ENCODE measurements at regions not wholly inside any gene's neighbourhood (a gene's known extent, or its start where the extent isn't known, plus 50 kb on each side); places are given as distances from the start of the nearest gene placed in this dataset.

DNA sequence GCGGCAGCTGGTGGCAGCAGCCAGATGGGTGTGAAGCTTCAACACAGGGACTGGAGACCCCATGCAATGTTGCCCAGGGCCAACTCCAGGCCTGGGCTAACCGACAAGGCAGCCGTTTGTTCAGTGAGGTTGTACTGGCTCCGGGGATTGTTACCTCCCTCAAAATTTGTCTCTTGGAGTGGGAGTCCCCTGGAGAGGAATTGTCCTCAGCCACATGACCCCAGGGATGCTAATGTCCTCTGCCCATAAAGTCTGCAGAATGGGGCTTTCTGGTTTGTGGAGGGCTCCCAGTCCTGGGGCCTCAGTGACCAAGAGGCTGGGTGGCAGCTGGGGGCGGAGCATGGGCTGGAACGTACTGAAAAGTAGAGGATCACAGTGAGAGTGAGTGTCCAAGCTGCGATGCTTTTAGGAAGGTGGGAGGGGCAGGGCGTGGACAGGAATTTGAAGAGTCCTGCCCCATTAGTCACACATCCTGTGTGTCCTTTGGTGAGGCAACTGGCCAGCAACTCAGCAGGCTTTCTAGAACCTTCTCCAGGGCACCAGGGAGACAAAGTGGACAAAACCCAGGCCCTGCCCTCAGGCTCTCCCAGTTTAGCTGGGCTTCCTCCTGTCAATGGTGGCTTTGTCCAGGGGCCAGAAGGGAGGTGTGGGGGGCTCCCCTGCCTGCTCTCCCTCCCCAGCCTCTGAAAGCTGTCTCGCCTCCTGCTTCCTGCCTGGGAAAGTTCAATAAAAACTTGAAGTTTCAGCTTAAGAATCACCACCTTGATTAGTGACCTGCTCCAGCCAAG, 114.0 kb downstream of the NSG2 start:
- peak; percentile 61 for DNase-seq

DNA sequence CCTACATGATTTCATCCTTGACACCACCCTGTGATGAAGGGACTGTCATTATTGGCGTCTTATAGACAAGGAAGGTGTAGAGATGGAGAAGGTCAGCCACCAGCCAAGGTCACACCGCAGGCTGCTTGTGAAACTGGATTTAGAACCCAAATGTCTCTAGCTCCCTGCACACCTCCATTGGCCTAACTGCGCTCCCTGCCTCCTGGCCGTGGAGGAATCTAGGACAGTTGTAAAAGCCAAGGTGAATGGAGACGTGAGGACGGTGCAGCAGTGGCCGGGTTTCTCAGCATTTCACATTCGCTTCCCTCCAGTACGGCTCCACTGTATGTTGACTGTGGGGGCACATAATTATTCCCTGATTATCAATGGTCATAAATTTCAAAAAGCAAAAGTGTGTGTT, 119.9 kb downstream of the NSG2 start:
- DNase-seq, result no peak

DNA sequence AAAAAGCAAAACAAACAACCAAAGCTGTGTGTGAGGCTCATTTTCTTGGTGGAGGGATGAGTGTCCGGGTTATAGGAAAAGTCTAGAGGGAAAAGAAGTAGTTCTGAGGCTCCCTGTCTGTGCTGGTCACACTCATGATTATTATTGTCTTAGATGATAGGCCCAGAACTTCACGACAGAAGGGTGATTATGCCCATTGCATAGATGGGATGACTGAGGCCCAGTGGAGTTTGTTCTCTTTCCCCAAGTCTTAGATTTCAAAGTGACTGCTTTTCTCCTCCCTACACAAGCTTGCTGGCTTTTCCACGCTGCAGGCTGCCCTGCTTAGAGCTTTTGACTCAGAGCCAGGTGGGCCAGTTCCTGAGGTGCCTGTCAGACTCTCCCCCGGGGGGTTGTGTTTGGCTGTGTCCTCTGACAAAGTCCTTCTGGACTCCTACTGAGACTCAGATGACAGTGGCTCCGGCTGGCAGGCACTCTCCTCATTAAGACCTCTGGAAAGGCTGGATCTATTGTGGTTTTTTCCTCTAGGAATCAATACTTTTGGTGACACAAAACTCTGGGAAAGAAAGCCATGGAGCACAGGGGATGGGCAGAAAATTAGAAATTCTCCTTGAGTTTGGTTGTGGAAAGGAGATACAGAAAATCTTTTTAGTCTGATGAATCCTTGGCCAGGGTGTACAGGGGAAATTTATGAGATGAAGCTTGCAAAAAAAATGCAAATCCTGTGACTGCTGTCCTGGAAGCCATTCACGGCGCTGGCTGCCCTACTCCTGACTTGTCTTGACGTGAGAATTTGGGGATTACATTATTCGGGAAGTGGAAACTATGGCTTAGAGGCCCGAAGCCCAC, 120.9 kb downstream of the NSG2 start:
- DNase-seq, result no peak

DNA sequence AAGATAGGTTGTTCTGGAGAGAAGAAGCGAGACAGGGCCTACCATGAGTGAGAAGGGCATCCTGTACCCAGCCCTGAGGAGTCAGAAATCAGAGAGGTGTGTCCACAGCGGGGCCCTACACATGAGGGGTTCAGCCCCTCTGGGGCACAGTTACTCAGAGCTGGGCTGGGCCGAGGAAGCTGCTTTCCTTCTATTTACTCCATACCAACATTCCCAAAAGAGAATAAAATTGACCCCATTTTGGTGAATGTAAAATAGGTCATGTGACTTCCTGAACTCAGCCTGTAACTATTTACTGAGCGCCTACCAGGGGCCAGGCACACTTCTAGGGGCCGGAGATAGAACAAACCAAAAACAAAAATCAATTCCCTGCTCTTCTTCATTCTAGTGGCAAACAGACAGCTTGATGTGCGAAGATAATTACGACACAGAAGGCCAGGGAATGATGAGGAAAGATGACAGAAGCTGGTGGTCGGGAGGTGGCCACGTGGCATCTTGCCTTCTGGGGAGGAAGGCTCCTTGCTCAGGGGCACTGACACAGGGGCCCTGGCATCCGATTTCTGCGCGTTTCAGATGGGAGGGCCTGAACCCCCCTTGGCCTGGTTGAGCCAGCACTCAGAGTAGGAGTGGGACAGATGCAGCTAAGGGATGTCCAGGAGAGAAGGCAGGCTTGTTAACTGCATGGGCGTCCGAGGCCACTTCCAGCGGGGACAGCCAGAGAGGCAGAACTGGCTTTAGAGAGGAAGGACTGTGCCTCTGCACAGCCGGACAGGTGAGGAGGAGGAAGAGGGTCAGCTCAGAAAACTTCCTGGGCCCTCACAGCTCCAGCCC, 121.8 kb downstream of the NSG2 start:
- DNase-seq, result no peak

DNA sequence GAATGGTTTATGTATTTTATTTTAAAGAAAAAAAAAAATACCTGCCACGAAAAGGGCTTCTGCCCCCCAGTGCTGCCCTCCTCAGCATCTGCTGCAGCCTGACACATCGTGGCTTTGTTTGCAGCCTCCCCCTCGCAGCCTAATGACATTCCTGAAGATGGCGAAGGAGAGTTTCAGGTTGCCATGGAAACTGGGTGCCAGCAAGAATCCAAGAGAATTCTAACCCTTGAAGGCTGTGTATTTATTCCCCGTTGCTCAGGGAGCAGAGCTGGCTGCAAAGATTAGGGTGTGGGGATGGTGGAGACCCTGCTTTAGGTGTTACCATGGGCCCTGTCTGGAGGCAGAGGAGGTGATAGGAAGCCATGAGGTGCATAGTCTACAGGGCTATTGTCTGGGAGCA, 126.6 kb downstream of the NSG2 start:
- no peak for DNase-seq

DNA sequence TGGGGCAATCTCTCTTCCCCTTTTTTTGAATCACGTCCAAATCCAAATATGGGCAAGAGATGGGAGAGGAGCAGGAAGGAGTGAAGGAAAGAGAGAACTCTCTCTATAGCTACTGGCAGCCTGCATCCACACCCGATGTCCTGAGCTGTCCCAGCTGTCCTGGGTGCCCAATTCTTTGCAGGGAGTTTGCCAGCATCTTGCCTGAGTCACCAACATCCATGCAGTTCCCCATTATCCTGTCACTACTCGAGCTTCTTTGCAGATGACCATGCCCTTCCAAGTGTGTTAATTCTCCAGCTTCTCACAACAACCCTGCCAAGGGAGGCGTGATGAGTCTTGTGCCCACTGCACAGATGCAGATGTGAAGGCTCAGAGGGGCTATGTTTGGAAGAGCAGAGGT, 127.1 kb downstream of the NSG2 start:
- DNase-seq, result no peak

DNA sequence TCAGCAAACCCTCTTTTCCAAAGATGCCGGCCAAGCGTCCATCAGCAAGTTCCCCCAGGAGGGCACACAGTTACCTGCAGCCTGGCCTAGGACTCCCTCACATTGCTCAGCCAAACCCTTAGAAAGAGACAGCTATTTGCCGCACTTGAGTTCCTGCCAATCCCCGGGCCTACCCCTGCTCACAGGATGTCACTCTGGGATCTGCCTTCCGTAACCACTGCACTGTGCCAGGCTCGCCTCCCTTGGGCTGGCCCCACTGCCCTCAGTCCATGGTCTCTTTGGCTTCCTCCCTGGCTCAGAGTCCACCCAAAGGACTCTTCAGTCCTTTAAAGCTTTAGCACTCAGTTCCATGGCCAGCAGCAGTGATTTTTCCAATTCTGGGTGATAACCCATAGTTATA, 128.3 kb downstream of the NSG2 start:
- DNase-seq, result no peak

DNA sequence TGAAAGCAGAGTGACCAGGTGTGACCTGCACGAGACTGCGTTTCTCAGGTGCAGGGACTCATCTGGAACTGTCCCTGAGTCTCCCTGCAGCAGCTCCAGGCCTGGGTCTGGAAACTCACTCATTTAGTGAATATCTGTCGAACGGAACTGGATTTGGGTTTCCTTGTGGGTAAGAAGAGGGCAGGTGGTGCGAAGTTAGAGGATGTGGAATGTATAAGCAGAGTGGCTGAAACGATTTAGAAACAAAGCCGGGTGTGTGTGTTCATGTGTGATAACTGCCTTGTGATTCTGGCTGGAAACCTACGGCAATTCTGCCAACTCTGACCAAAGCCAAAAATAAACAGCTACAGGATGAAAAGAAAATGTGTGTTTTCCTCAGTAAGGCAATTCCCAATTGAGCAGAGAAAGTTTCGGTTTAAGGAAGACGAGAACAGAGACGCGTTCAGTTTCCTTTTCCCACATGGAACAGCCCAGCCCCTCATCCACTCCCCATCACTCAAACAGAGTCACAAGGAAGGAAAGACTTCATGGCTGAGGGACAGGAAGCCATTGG, 130.3 kb downstream of the NSG2 start:
- no peak for DNase-seq

DNA sequence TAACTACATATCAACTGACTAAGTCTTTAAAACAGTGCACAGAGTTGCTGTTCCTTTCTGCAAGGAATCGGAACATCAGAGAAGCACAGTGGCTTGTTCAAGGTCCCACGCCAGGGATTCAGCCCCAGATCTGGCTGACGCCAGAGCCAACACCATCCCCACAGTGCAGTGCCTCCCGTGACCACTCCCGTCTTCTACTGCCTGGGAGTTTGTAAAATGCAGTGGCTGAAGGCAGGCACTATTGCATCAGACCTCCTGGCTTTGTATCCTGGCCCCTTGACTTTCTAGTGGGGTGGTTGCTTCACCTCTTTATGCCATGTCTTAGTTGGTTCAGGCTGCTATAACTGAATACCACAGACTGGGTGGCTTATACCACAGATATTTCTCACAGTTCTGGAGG, 131.0 kb downstream of the NSG2 start:
- no peak for DNase-seq

DNA sequence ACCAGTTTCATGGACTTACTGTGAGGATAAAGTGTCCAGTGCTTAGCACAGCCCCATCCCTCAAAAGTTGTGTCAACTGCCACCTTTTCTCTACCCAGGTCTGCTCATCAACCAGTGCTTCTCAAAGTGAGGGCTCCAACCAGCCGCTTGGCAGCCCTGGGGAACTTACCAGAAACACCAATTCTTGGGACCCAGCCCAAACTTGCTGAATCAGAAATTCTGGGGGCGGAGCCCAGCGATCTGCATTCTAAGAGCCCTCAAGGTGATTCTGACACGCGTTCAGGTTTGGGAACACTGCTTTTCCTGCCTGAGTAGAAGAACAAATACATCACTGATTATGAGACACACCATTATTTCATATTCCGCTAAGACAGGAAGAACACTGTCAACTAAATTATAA, 132.0 kb downstream of the NSG2 start:
- DNase-seq, result no peak

DNA sequence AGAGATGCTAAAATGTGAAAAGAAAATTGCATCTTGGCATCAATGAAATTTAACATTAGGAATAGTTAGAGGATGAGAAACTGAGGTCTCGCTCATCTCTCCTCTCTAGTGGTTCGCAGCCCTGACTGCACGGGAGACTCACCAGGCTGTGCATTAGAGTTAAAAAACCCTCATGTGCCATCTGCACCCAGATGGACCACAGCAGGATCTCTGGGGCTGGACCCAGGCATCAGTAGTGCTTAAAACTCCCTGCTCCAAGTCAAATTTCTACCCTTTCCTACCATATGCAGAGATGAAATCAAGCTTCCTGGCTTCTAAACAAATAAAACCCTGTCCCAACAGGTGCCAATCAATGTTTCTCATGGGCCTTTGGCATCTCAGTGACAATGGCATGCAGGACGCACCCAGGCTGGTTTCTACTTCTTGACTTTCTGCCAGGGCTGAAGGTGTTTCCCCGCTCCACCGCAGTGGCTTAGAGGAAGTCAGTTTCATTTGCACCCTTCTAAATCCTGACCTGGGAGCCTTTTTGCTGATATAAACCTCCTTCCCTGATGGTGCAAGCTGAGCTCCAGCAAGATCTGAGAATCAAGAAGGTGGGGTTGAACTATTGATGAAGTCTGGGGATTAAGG, 132.6 kb downstream of the NSG2 start:
- no peak for DNase-seq

DNA sequence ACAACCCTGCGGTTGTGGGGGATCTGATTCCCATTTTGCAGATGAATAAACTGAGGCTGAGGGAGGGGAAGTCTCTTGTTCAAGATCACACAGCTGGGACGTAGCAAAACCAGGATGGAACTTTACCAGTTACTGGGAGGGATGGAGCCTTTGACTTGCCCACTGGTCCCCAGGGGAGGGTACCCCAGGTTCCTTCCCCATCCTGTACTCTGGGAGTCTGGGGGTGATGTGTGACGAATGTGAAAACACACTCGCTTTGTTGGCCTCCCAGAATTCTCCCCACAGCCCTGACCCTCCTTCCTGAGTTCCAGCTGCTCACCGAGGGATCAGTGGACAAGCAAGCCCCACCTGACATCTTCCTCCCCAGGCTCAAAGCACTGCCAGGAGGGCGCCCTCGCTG, 135.1 kb downstream of the NSG2 start:
- no peak for DNase-seq

DNA sequence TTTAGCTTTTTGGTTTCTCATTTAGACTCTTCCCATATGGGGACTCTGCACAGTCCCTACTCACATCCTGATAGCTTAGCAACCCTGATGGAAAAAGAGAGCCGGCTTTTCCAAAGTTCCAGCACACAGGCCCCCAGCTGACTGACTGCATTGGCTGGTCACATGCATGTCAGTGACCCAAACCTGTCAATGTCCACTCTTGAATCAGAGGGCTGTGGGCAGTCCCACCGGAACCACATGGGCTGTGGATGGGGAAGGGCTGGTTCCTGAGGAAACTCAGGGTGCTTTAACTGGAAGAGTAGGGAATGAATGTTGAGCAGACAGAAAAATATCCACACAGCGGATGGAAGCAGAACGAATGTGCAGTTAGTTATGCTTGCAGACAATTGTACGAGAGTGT, 136.6 kb downstream of the NSG2 start:
- no peak for DNase-seq

DNA sequence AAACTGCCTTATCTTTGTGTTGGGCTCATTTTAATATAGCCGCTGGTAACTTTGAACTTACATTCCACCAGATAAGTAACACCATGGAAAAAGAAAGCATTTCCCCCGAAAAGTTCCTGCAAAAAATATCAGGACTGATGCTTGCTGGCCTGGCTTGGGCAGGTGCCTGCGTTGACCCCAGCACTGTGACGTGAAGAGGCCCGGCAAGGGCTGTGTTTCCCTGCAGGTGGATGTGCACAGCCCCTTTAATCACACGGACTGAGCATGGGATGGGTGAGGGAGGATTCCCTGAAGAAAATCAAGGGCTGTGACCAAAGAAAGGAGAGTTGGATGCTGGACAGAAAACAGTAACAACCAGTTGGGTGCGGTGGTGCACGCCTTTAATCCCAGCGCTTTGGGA, 138.2 kb downstream of the NSG2 start:
- no peak for DNase-seq

DNA sequence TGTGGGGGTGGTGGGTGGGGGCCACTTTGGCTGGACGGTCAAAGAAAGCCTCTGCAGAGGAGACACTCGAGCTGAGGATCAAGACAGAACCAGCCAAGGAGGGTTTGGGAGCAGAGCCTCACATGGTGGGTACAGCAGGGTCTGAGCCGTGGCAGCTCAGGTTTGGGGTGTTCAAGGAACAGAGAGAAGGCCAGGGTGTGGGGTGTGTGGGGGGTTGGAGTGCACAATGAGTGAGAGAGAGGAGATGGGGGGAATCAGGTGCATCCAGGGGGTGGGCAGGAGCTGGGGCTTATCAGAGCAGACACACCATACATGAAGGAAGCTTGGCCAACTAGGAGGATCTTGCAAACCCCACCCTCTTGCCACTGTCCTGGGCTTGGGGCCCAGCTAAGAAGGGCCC, 140.0 kb downstream of the NSG2 start:
- DNase-seq, result no peak

DNA sequence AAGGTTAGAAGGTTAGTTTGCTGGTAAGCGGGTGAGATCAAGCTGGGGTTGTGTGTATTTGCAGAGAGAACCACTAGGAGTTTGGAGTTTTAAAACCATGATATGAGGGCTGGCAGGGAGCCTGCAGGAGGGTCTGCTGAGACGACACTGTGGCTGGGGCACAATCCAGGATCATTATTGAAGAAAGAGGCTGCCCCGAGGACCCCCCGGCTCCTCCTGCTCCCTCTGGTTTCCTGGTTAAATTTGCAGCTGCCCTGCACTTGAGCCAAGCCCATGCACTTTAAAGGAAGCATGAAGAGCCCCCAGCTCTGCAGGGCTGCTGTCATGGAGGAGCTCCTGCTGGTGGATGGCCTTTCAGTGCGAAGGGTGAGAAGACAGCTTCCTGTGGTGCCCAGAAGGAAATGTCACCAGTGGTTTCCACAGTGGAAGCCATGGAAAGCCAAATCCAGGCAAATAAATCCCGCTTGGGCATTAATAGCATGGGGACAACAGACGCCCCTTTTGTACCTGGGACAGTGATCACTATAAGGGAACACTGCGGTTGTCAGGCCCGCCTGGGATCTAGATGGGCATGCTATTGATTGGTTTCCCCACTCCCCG, 140.7 kb downstream of the NSG2 start:
- DNase-seq, result no peak

DNA sequence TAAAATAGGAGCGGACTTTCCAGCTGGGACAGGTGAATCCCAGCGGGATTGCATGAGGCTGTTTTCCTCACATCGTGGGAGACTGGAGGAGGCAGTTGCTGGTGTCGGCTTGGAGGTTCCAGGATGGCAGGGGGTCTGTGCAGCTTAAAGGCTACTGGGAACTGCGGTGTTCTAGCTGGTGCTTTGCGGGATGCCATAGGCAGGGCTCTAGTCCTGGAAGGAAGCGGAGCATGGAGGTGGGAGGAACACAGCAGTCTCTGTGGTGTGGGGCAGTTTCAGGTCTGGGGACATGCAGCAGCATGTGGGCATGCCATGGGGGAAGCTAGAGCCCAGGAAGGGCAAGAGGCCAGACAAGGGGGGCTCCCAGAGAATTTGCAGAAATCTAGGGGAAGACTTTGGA, 141.5 kb downstream of the NSG2 start:
- DNase-seq, result no peak

DNA sequence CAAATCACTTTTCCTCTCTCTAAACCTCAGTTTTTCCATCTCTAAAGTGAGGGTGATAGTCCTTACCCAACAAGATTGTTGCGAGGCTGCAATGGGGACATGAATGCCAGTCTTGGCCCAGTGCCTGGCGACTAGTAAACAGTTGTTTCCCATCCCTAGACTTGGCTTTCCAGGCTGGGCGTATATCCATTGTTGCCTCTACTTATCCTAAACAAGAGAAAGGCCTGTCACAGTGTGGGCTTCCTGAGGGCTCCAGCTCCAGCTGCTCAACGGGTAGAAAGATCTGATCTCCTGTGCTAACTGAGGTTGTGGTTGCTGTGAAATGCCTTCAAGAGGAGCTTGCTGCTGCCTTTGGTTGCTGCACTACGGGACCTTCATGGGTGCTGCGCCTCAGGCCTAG, 142.0 kb downstream of the NSG2 start:
- DNase-seq, result no peak

DNA sequence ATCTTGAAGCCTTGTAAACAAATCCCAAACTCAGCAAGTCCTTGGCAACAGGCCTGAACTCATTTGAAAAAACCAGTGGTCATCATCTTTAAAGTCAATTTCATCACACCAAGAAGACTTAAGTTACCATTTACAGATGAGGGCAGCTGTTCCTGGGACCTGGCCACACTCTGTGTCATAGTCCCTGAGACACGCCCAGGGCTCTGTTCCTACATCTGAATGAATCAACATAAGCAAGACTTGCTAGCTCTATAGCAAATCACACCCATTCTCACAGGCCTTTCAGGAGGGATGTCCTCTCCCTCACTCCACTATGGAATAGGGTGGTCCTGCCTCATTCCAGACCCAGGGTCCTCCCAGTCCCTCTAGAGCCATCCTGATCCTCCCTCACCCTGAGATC, 142.8 kb downstream of the NSG2 start:
- DNase-seq, result no peak

DNA sequence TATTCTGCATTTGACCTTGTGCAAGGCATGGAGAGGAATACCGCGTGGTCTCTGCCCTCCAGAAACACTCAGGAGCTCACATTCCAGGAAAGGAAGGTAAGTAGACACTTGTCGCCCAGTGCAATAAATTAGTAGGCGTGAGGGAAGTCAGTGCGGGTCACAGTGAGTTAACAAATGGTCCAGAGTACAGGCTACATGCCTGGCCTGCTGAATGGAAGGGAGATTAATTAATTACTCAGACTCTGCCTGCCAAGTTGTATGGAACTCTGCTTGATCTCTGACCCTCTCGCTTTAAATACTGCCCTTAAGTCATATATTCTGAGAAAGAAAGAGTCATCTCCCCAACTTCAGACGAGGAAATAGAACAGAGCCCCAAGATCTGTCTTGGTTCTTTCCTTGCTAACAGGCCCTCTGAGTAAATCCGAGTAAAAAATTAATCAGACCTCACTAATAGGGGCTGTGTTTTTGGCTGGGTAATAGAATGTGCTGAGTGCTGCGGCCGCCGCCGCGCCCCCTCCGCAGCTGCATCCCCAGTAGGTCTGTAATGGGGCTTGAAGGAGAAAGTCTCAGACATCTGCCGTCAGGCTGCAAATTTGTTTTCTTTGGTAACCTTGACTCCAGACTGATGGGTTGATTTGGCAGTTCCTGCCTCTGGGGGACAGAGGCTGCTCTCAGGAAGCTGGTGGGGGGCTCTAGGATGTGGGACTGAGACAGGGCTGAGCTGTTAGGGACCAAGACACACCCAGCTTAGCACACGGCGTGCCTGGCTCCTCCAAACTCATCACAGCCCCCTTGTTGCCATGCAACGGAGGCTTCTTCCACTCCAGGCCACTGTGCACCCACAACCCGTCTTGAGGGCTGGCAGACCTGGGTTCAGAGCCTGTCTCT, 144.4 kb downstream of the NSG2 start:
- no peak for DNase-seq

DNA sequence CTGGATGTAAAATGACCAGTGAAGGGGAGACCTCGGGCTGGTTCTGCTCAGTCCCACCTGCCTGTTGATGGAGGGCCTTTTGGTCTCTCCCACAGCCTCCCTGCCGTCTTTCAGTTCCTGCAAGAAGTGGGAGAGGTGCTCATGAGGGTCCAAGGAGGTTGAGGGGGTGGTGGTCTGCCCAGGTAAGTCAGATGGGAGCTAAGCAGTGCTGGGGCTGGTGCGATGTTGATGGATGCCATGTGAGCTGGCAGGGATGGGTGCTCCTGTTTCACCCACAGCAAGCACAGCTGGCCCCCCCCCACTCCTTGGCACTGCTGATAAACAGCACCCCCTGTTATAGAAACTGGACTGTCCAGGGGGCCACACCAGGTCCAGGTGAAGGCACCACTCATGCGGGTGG, 145.6 kb downstream of the NSG2 start:
- no peak for DNase-seq
